Parathyroid adenoma (tissue), 2 donors: ENCODE measurements at regions not wholly inside any gene's neighbourhood (a gene's known extent, or its start where the extent isn't known, plus 50 kb on each side); places are given as distances from the start of the nearest gene placed in this dataset.
A peak's percentile ranks its signal among the peaks of the same experiment; 100 is the strongest.

Experiments used
- H2AFZ ChIP-seq: fragments of 300-600 bp; sonication (generic); one replicate; pipeline ENCODE4 v1.7.0; 2017; ENCODE audit warnings: antibody characterized with exemption, mild to moderate bottlenecking
- H3K27ac ChIP-seq: fragments of 300-600 bp; sonication (generic); one replicate; pipeline ENCODE4 v1.7.0; 2017
- H3K27me3 ChIP-seq: fragments of 300-600 bp; sonication (generic); one replicate; pipeline ENCODE4 v1.7.0; 2017; ENCODE audit warnings: low read length; ENCODE audit not compliant: control insufficient read depth, insufficient read depth
- H3K36me3 ChIP-seq: fragments of 300-600 bp; sonication (generic); one replicate; pipeline ENCODE4 v1.7.0; 2017; ENCODE audit warnings: low read length; ENCODE audit not compliant: control insufficient read depth, insufficient read depth
- H3K4me1 ChIP-seq: fragments of 300-600 bp; sonication (generic); one replicate; pipeline ENCODE4 v1.7.0; 2017; ENCODE audit warnings: control low read depth
- H3K4me2 ChIP-seq: fragments of 300-600 bp; sonication (generic); one replicate; pipeline ENCODE4 v1.7.0; 2017; ENCODE audit warnings: low read length
- H3K4me3 ChIP-seq: fragments of 300-600 bp; sonication (generic); one replicate; pipeline ENCODE4 v1.7.0; 2017; ENCODE audit warnings: low read depth, low read length
- H3K79me2 ChIP-seq: fragments of 300-600 bp; sonication (generic); one replicate; pipeline ENCODE4 v1.7.0; 2017; ENCODE audit warnings: control low read depth
- H3K9ac ChIP-seq: fragments of 300-600 bp; sonication (generic); one replicate; pipeline ENCODE4 v1.7.0; 2017; ENCODE audit warnings: mild to moderate bottlenecking
- H3K9me3 ChIP-seq: fragments of 300-600 bp; sonication (generic); one replicate; pipeline ENCODE4 v1.7.0; 2017; ENCODE audit warnings: low read length; ENCODE audit not compliant: control insufficient read depth
- CTCF ChIP-seq: fragments of 300-600 bp; sonication (generic); IDR thresholded peaks from one replicate; pipeline ENCODE4 v1.7.0; 2017; ENCODE audit warnings: antibody characterized with exemption, mild to moderate bottlenecking
- donor health status: primary hyperparathyroidism.

- H3K4me2 ChIP-seq: no peak overlapping the region
- no peak for TF ChIP-seq CTCF
- H3K27ac ChIP-seq: peak overlapping the region; percentile 79
- peak overlapping the region; percentile 17 for H2AFZ ChIP-seq
- H3K4me1 ChIP-seq: peaks cover 57% of the 10 kb centered on the region
- no peaks in the 10 kb centered on the region for H3K79me2 ChIP-seq
- no peaks in the 10 kb centered on the region for H3K9me3 ChIP-seq
- no peaks in the 10 kb centered on the region for H3K36me3 ChIP-seq
- no peak overlapping the region for H3K9ac ChIP-seq
- no peak overlapping the region for H3K4me3 ChIP-seq
- H3K27me3 ChIP-seq: no peaks in the 10 kb centered on the region
Observed at GRCh38 chr11:86158704-86159580, 85.6 kb upstream of the EED start.

GRCh38 chr11:86157797-86158378, 86.7 kb upstream of the EED start:
- no peaks in the 10 kb centered on the region for H3K9me3 ChIP-seq
- TF ChIP-seq CTCF: no peak
- no peaks in the 10 kb centered on the region for H3K36me3 ChIP-seq
- H3K27me3 ChIP-seq: no peaks in the 10 kb centered on the region
- peak overlapping the region; percentile 38 for H2AFZ ChIP-seq
- H3K4me2 ChIP-seq: no peak overlapping the region
- no peak overlapping the region for H3K4me3 ChIP-seq
- peak overlapping the region; percentile 79 for H3K27ac ChIP-seq
- no peaks in the 10 kb centered on the region for H3K79me2 ChIP-seq
- peaks cover 52% of the 10 kb centered on the region for H3K4me1 ChIP-seq
- H3K9ac ChIP-seq: no peak overlapping the region

GRCh38 chr11:86156397-86156955, 87.6 kb upstream of the PICALM start:
- no peak overlapping the region for H3K9ac ChIP-seq
- H3K4me1 ChIP-seq: peaks cover 41% of the 10 kb centered on the region

GRCh38 chr11:86155200-86155844, 86.4 kb upstream of the PICALM start:
- H3K9me3 ChIP-seq: no peaks in the 10 kb centered on the region

More at GRCh38 chr11:86156397-86156955, 87.6 kb upstream of the PICALM start:
- H3K4me2 ChIP-seq: no peak overlapping the region
- H3K27ac ChIP-seq: peak overlapping the region; percentile 79
- peak overlapping the region; percentile 5 for H3K4me3 ChIP-seq
- peak overlapping the region; percentile 68 for H2AFZ ChIP-seq
- no peaks in the 10 kb centered on the region for H3K36me3 ChIP-seq
- no peaks in the 10 kb centered on the region for H3K27me3 ChIP-seq
- H3K9me3 ChIP-seq: no peaks in the 10 kb centered on the region
- no peak for TF ChIP-seq CTCF
- no peaks in the 10 kb centered on the region for H3K79me2 ChIP-seq

More at GRCh38 chr11:86155200-86155844, 86.4 kb upstream of the PICALM start:
- no peak overlapping the region for H3K27ac ChIP-seq
- H3K4me3 ChIP-seq: no peak overlapping the region
- peaks cover 35% of the 10 kb centered on the region for H3K4me1 ChIP-seq
- H3K9ac ChIP-seq: no peak overlapping the region
- H2AFZ ChIP-seq: no peak overlapping the region
- no peaks in the 10 kb centered on the region for H3K79me2 ChIP-seq
- H3K27me3 ChIP-seq: no peaks in the 10 kb centered on the region
- TF ChIP-seq CTCF: no peak
- no peaks in the 10 kb centered on the region for H3K36me3 ChIP-seq
- H3K4me2 ChIP-seq: no peak overlapping the region
